Retinal pigment epithelial cell (primary cell): ENCODE measurements at regions not wholly inside any gene's neighbourhood (a gene's known extent, or its start where the extent isn't known, plus 50 kb on each side); places are given as distances from the start of the nearest gene placed in this dataset.

Experiments
- DNase-seq: peaks from one replicate; pipeline ENCODE4 v3.0.0-alpha.2; 2010; ENCODE audit warnings: low read depth
- H3K4me3 ChIP-seq: 2 replicates; pipeline ENCODE4 v1.5.1; 2011; ENCODE audit warnings: mild to moderate bottlenecking, low read length, control low read depth, moderate library complexity
- CTCF ChIP-seq: conservative IDR thresholded peaks from 2 replicates; pipeline ENCODE4 v1.5.1; 2011; ENCODE audit warnings: low read depth, low read length, control low read depth, inconsistent platforms

GRCh38 chr10:3464760-3465405 lies 292.3 kb upstream of the PITRM1 start:
- no peak overlapping the region for H3K4me3 ChIP-seq
- TF ChIP-seq CTCF: no peak
- no peak for DNase-seq

- H3K4me3 ChIP-seq: no peak overlapping the region
- no peak for TF ChIP-seq CTCF
- DNase-seq: no peak
These were observed 288.0 kb upstream of the PITRM1 start for GRCh38 chr10:3460420-3461128.

GRCh38 chr10:3455385-3456334 lies 283.1 kb upstream of the PITRM1 start:
- no peak for DNase-seq
- no peak for TF ChIP-seq CTCF
- H3K4me3 ChIP-seq: no peak overlapping the region

GRCh38 chr10:3452683-3453361 lies 280.2 kb upstream of the PITRM1 start:
- H3K4me3 ChIP-seq: peak overlapping the region; percentile 14
- no peak for TF ChIP-seq CTCF
- no peak for DNase-seq

GRCh38 chr10:3452173-3452626 lies 279.6 kb upstream of the PITRM1 start:
- no peak overlapping the region for H3K4me3 ChIP-seq
- DNase-seq: peak; percentile 100
- TF ChIP-seq CTCF: peak; percentile 66

- H3K4me3 ChIP-seq: no peak overlapping the region
- TF ChIP-seq CTCF: no peak
- no peak for DNase-seq
These were observed 279.1 kb upstream of the PITRM1 start for GRCh38 chr10:3451516-3452172.
